Transverse colon (tissue), 4 donors: ENCODE measurements at regions not wholly inside any gene's neighbourhood (a gene's known extent, or its start where the extent isn't known, plus 50 kb on each side); places are given as distances from the start of the nearest gene placed in this dataset.

ENCODE experiments used
- CTCF ChIP-seq, 5 experiments: fragments of 200-600 bp in 3 of 5; fragments of 450-650 bp in 2 of 5; sonication (generic) in 3 of 5; IDR thresholded peaks; 1 replicate in 2 of 5; 2 replicates in 3 of 5; pipeline ENCODE4 v1.5.1; 2016 to 2017; ENCODE audit warnings: antibody characterized with exemption in 5 of 5, inconsistent platforms in 3 of 5, mild to moderate bottlenecking in 2 of 5, moderate library complexity in 1 of 5
- POLR2AphosphoS5 ChIP-seq, 3 donors: sonication (generic); formaldehyde crosslinking; IDR thresholded peaks; one replicate each; pipeline ENCODE4 v1.6.1; 2016; ENCODE audit warnings: antibody characterized with exemption in 3 of 3

- TF ChIP-seq POLR2AphosphoS5 (IDR thresholded peaks at IDR 0.05) = no peak
- TF ChIP-seq CTCF (IDR thresholded peaks at IDR 0.05) = no peak
These were observed 65.4 kb downstream of the OXSM start for GRCh38 chr3:25855266-25855784.
